ENCODE measurements at regions not wholly inside any gene's neighbourhood (a gene's known extent, or its start where the extent isn't known, plus 50 kb on each side); places are given as distances from the start of the nearest gene placed in this dataset.
"Not testable (repeated sequence)": the region's sequence is repeated elsewhere in the genome, so short reads cannot be mapped to it uniquely, and the experiment has no call there.

DNA sequence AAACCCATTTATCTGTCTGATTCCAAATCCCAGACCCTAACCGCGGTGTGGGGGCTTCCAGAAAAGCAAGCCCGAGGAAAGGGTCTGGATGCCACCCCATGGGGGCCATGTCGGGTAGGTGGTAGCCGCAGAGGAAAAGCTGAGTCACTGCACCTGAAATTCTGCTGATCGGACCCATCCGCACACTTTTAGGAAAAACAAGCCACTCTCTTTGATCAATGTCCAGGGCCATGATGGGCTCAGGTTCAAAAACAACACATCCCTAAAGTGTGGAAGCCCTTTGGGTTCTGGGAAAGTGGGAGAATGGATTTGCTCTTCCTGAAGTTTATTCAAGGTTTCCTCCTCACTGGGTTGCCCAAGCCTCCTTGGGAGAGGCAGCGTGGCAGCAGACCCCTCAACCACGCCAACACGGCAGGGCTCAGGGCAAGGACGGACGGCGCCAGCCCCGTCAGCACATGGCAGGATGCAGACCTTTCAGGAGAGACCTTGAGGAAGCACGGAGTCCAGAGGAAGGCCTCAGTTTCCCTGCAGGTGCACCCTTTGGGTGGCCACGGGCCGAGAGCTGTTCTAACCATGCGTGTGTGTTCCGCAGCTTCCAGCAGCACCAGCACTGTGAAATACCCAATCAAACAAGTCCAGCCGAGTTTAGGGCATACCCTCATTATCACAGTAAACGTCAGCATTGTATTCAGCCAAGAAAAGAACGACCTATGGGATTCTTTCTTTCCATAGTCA is 367.0 kb downstream of the FOXL1 start:
- no peak for DNase-seq

DNA sequence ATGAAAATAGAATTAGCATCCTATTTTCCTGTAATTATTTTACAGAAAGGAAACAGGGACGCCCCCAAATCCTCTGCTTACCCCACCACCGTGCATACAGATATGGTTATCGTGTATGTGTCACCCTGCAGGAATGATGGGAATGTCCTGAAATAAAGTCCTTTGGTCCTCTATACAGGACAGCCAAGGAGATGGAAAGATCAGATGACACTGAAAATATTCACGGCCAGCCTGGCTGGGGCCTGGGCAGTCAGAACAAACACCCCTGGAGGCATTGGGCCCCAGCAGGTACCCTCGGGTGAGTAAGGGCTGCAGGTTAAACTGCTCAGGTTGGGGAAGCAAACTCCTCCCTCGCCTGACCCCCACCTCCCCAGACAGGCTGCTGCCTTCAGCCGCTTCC is 368.0 kb downstream of the FOXL1 start:
- no peak for DNase-seq

DNA sequence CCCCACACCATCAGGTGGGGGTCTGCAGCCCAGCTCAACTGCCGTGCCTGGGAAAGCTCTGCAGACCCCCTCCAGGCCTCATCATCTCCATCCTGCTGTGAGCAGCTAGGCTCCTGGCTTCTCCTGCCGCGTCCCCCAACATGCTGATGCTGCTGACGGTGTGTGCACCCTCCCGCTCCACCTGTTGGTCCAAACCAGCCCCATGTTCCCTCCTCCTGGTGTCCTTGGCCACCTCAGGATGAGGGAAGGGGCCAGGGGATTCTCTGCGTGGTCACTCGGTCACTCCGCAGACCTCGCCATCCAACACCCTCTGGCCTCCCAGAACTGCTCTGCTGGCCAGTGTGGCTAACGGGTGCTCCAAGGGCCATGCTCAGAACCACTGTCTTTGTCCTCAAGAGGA is 368.6 kb downstream of the FOXL1 start:
- DNase-seq, result no peak

GRCh38 chr16:86948046-86948445 is 369.1 kb downstream of the C16orf95 start:
- DNase-seq, result no peak

- DNase-seq, result no peak
Observed at GRCh38 chr16:86949116-86949515, 368.1 kb downstream of the C16orf95 start.

DNA sequence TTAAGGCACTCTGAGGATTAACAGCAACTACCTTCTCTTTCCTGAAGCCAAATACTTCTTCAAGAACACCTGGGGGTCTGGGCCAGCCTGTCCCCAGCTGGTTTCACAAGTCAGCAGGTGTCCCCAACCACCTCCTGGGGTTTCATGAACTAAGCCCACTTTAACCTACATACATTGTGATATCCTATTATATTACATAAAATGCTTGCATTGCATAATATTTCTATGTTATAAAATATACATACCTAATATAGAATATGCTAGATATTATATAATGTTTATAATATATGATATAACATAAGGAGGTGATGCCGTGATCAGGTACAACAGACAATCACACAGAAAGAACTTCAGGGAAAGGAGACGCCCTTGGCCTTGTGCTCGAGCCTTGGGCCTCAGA is 367.6 kb downstream of the C16orf95 start:
- no peak for DNase-seq

DNA sequence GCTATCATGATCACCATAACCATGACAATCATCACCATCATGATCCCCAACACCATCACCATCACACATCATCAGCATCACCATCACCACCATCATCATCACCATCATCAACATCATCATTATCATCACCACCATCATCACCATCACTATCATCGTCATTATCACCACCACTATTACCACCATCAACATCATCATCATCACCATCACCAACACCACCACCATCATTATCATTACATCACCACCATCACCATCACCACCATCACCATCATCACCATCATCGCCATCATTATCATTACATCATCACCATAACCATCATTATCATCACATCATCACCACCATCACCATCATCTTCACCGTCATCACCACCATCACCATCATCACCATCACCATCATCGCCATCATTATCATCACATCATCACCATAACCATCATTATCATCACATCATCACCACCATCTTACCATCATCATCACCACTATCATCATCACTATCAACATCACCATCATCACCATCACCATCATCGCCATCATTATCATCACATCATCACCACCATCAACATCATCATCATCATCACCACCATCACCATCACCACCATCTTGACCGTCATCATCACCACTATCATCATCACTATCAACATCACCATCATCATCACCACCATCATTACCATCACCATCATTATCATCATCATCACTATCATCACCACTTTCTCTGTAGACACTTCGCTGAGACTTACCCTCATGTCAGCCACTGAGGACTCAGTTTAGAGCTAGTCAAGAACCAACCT is 366.0 kb downstream of the C16orf95 start:
- no peak for DNase-seq

- no peak for DNase-seq
Observed at GRCh38 chr16:86951831-86952598, 365.2 kb downstream of the C16orf95 start.

GRCh38 chr16:86952769-86953168 is 364.4 kb downstream of the C16orf95 start:
- no peak for DNase-seq

GRCh38 chr16:86953631-86954391 is 363.4 kb downstream of the C16orf95 start:
- no peak for DNase-seq

GRCh38 chr16:86955136-86955855 is 361.9 kb downstream of the C16orf95 start:
- no peak for DNase-seq

DNA sequence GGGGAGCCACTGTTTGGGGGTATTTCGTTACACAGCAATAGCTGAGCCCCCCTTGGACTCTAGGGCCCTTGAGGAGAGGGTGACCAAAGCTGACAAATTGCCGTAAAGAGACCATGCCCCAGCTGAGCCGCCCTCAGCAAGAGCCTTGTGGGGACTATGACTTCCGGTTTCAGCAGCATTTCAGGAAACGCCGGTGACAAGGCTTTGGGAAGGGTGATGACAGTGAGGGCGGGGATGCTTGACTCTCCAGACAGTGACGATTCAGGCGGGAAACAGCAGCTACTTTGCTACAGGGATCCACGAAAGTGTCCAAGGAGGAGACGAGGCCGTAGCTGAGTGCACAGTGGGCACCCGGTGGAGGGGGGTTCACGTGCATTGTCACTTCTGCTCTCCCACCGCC is 360.8 kb downstream of the C16orf95 start:
- DNase-seq, result no peak

DNA sequence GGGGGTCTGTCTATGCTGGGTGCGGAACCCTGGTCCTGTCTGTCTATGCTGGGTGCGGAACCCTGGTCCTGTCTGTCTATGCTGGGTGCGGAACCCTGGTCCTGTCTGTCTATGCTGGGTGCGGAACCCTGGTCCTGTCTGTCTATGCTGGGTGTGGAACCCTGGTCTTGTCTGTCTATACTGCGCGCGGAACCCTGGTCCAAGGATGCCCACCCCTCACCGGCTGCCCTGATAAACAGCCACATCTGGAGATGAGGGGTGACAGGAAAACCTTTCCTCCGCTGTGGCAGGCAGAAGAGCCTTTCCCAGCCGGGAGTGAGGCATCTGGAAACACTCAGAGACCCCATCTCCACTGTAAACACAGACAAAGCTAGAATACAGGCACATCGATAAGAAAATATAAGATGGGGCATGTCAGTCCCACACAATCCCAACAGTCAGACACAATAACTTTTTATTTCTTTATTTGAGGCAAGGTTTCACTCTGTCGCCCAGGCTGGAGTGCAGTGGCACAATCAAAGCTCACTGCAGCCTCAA is 359.5 kb downstream of the C16orf95 start:
- DNase-seq, result not testable (repeated sequence)

DNA sequence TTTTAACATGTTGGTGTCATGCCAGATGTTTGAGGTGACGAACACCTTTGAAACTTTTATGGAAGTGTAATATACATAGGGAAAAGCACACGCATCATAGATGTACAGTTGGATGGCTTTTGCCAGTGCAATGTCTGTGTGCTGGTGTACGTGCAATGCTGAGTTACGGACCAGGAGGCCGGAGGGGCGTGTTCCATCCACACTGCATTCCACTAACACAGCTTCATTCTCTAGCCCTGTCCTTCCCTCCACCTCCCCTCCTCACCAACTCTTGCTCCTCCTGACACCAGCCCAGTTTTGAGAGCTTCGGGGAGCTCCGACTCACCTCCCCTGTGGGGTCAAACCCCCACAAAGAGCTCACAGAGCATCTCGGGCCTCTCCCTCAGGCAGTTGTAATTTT is 358.8 kb downstream of the C16orf95 start:
- no peak for DNase-seq

DNA sequence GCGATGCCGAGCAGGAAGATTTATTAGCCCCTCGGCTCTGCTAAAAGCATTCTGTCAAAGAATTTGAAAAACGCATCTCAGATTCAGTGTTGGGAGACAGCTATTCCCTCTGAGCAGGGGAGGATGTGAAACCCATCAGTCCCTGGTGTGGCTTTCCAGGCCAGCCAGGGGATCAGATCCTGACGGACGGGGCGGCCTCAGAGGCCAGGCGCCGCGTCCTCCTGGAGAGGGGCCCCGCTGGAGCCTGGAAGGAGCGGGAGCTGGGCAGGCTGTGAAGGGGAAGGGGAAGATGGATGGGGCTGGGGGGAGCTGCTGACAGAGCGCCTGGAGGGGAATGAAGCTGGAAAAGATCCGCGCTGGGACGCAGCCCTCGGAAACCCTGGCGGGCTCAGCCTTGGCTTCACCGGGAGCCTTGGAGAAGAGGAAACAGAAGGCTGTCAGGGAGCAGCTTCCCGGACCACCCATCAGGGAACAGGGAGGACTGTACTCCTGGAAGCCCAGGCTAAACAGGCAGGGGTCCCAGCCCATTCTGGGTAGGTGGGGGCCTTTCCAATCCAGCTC is 358.0 kb downstream of the C16orf95 start:
- DNase-seq, result no peak

DNA sequence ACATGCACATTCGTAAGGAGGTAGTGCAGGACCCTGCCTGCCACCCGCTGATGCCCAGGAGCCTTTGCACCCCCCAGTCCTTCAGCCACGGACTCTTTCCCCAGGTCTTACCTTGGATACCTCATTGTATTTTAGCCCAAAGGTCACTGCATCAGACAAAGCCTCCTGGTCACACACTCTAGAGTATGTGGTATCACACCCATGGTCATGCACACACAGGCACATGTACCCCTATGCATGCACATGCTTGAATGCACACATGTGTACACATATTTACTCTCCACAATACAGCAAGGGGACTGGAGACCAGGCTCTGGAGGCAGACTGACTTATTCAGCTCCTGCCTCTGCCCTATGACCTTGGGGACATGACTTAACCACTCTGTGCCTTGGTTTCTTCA is 357.5 kb downstream of the C16orf95 start:
- no peak for DNase-seq

DNA sequence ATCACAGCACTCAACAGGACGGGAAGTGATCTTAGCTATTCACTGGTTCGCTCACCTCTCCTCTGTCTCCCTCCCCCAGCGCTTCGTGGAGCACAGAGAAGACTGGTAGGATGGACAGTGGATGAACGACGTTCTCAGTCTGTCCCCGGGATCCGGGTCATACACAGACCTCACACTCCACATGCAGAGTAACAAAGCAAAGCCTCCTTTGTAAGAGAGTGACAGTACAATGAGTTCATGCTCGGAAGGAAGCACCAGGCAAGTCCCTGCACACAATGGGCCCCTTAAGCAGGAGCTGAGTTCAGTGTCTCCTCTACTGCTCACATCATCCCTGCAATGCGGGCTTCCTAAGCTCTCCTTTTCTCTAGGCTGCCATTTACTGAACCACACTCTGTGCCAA is 356.9 kb downstream of the C16orf95 start:
- no peak for DNase-seq

- DNase-seq, result no peak
Observed at GRCh38 chr16:86961171-86961601, 356.0 kb downstream of the C16orf95 start.

DNA sequence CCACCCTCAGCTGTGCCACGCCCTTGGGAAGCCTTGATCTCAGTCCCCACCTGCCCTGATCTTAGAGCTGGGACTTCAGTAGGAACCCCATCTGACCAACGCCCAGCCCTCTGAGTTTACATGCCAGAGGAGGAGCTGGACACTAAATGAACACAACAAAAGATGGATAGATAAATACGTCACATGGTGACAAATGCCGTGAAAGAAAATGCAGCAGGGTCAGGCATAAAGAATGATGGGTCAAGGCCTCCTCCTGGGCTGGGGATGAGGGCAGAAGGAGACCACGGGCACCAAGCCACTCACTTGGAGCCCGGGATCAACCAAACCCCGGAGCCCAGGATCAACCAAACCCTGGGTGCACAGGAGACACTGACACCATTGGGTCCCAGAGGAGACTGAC is 354.9 kb downstream of the C16orf95 start:
- no peak for DNase-seq

DNA sequence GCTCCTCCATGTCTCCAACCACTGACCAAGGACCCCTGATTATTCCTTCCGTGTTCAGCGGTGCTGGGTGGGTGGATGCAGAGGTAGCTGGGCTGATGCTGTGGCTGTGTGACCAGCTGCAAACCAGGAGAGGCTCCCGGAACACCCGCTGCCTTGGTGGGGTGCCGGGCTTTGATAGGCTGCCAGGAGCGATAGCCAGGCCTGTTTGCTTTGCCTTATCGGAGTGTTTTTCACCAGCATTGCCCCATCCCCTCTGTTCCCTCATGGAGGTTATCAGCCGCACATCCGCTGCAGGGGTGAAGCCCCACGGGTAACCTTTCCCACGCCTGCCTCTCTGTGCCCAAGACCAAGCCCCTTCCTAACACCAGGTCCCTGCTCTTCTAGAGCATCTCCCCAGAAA is 354.3 kb downstream of the C16orf95 start:
- no peak for DNase-seq
